Testis (tissue), 2 donors: ENCODE measurements at regions not wholly inside any gene's neighbourhood (a gene's known extent, or its start where the extent isn't known, plus 50 kb on each side); places are given as distances from the start of the nearest gene placed in this dataset.

Source experiments
- CTCF ChIP-seq, 3 experiments: fragments of 450-650 bp in 2 of 3; fragments of 200-600 bp in 1 of 3; sonication (generic) in 1 of 3; IDR thresholded peaks; one replicate each; pipeline ENCODE4 v1.5.1; 2016 to 2019; ENCODE audit warnings: antibody characterized with exemption in 3 of 3, mild to moderate bottlenecking in 2 of 3, moderate library complexity in 1 of 3
- POLR2A ChIP-seq: fragments of 450-650 bp; IDR thresholded peaks from one replicate; pipeline ENCODE4 v1.6.1; 2017; ENCODE audit warnings: antibody characterized with exemption, mild to moderate bottlenecking, moderate library complexity

- TF ChIP-seq CTCF (IDR thresholded peaks at IDR 0.05) (no peak), POLR2A (no peak)
Measured at GRCh38 chr5:68631884-68632283, 416.3 kb downstream of the PIK3R1 start.
